Mesothelial cell of epicardium (in vitro differentiated cells): ENCODE measurements at regions not wholly inside any gene's neighbourhood (a gene's known extent, or its start where the extent isn't known, plus 50 kb on each side); places are given as distances from the start of the nearest gene placed in this dataset.

Experiments used
- DNase-seq, 2 experiments: peaks; one replicate each; pipeline ENCODE4 v3.0.0; 2021; ENCODE audit warnings: low spot score in 2 of 2; ENCODE audit not compliant: unreplicated experiment in 2 of 2
- H3K27ac Mint-ChIP-seq: 2 replicates; pipeline ENCODE4 v1.8.0; 2021; ENCODE audit warnings: mixed read lengths
- H3K27me3 Mint-ChIP-seq: 2 replicates; pipeline ENCODE4 v1.8.0; 2021; ENCODE audit warnings: low read depth, mixed read lengths
- H3K36me3 Mint-ChIP-seq: 2 replicates; pipeline ENCODE4 v1.8.0; 2021; ENCODE audit warnings: mixed read lengths
- H3K4me1 Mint-ChIP-seq: 2 replicates; pipeline ENCODE4 v1.8.0; 2021; ENCODE audit warnings: mixed read lengths
- H3K4me3 Mint-ChIP-seq: 2 replicates; pipeline ENCODE4 v1.8.0; 2021; ENCODE audit warnings: mild to moderate bottlenecking, moderate library complexity, mixed read lengths
- H3K9me3 Mint-ChIP-seq: 2 replicates; pipeline ENCODE4 v1.8.0; 2021; ENCODE audit warnings: mixed read lengths
- TF ChIP-seq, protein P1 (sequence below): fragments of 200-600 bp; sonication (generic); IDR thresholded peaks from one replicate; pipeline ENCODE4 v1.5.0; 2021; ENCODE audit warnings: antibody characterized with exemption; ENCODE audit not compliant: unreplicated experiment

DNA sequence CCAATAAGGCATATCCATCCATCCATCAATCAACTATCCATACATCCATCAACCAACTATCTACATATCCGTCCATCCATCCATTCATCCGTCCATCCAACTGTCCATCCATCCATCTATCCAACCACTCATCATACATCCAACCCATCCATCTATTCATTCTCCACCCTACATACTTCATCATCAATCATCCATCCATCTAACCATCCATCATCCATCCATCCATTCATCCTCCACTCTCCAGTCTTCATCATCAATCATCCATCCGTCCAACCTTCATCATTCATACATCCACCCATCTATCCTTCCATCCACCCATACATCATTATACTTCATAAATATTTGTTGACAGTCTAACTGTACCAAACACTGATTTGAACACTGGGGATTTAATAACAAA is 231.3 kb upstream of the DAB1 start:
- H3K27ac Mint-ChIP-seq: no peak overlapping the region
- H3K27me3 Mint-ChIP-seq: peaks cover 6% of the 10 kb centered on the region
- H3K36me3 Mint-ChIP-seq: no peaks in the 10 kb centered on the region
- H3K9me3 Mint-ChIP-seq: peaks cover 4% of the 10 kb centered on the region
- H3K4me3 Mint-ChIP-seq: no peak overlapping the region
- H3K4me1 Mint-ChIP-seq: no peaks in the 10 kb centered on the region
- no peak for DNase-seq
- TF ChIP-seq, protein P1, sequence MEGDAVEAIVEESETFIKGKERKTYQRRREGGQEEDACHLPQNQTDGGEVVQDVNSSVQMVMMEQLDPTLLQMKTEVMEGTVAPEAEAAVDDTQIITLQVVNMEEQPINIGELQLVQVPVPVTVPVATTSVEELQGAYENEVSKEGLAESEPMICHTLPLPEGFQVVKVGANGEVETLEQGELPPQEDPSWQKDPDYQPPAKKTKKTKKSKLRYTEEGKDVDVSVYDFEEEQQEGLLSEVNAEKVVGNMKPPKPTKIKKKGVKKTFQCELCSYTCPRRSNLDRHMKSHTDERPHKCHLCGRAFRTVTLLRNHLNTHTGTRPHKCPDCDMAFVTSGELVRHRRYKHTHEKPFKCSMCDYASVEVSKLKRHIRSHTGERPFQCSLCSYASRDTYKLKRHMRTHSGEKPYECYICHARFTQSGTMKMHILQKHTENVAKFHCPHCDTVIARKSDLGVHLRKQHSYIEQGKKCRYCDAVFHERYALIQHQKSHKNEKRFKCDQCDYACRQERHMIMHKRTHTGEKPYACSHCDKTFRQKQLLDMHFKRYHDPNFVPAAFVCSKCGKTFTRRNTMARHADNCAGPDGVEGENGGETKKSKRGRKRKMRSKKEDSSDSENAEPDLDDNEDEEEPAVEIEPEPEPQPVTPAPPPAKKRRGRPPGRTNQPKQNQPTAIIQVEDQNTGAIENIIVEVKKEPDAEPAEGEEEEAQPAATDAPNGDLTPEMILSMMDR: no peak

DNA sequence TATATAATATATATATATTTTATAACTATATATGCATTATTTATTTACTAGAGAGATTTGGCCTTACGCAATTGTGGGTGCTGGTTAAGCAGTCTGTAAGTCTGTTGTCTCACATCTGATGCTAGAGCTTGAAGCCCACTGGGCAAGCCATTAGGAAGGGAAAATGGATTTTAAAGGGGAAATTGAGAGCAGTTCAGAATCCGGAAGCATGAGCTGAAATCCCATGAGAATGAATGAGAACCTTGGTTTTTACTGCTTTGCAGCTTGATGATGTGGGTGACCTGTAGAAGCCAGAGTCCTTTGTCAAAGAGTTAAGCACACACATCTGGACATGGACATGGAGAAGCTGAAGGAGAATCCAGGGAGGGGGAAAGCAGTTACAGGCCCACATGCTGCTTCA is 220.8 kb upstream of the DAB1 start:
- peaks cover 47% of the 10 kb centered on the region for H3K27me3 Mint-ChIP-seq
- DNase-seq: no peak
- H3K36me3 Mint-ChIP-seq: no peaks in the 10 kb centered on the region
- no peaks in the 10 kb centered on the region for H3K9me3 Mint-ChIP-seq
- TF ChIP-seq, protein P1: no peak
- H3K27ac Mint-ChIP-seq: no peak overlapping the region
- H3K4me1 Mint-ChIP-seq: no peaks in the 10 kb centered on the region
- H3K4me3 Mint-ChIP-seq: no peak overlapping the region

DNA sequence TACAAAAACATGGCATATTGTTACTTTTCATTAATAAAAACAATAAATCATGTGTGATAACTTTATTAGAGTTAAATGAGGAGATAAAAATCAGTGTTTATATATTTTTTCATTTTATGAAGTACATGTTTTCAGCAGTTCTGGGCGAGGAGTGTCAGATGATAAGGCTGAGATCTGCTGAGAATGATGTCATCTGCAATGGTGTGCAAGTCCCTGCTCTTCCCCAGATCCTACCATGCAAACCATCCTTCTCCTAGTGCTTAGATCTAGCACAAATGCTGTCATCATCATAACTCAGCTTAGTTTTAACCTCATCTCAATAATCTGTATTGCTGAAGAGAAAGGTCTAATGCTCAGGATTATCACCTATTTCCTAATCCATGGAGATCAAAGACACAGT is 214.4 kb upstream of the DAB1 start:
- DNase-seq: no peak
- peaks cover 30% of the 10 kb centered on the region for H3K27me3 Mint-ChIP-seq
- H3K4me1 Mint-ChIP-seq: no peaks in the 10 kb centered on the region
- H3K4me3 Mint-ChIP-seq: no peak overlapping the region
- TF ChIP-seq, protein P1: no peak
- H3K27ac Mint-ChIP-seq: no peak overlapping the region
- H3K9me3 Mint-ChIP-seq: no peaks in the 10 kb centered on the region
- no peaks in the 10 kb centered on the region for H3K36me3 Mint-ChIP-seq

DNA sequence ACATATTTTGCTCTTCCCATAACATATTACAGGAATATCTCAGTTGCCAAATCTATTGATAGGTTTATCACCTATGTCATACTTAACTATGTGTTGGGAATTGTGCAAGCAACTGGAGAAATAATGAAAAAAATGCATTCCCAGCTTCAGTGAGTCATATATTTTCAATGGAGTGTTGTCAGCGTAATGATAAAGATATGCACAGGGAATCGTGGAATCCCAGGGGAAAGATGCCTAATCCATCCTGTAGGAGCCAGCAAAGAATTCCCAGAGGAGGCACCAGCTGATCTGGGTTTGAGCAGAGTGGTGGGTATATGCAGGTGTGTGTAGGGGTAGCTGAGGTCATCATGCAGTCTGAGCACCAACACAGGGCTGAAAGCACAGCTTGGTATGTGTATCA is 213.3 kb upstream of the DAB1 start:
- no peak overlapping the region for H3K4me3 Mint-ChIP-seq
- no peak overlapping the region for H3K27ac Mint-ChIP-seq
- H3K4me1 Mint-ChIP-seq: no peaks in the 10 kb centered on the region
- no peaks in the 10 kb centered on the region for H3K36me3 Mint-ChIP-seq
- no peaks in the 10 kb centered on the region for H3K9me3 Mint-ChIP-seq
- peaks cover 21% of the 10 kb centered on the region for H3K27me3 Mint-ChIP-seq
- TF ChIP-seq, protein P1: no peak
- DNase-seq: no peak

DNA sequence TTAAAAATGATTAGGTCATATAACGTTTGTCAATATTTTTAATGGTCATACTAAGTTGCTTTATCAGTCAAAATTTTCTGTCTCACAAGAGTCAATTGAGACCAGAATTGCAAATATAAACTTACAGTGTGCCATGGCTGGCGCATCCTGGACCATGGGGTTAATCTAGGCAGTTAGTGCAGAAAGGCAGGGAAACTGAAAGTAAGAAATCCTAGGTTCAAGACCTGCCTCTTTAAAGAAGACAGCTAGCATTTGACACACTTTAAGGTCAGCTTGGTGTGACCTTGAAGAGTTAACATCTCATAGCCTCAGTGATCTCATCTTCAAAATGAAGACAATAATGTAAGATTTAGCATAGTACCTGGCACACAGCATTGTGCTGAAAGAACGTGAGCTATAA is 210.0 kb upstream of the DAB1 start:
- no peak for DNase-seq
- H3K4me1 Mint-ChIP-seq: no peaks in the 10 kb centered on the region

More for the DNA sequence above, 210.0 kb upstream of the DAB1 start:
- Mint-ChIP-seq H3K27ac (no peak overlapping the region), H3K36me3 (no peaks in the 10 kb centered on the region), H3K9me3 (no peaks in the 10 kb centered on the region), H3K4me3 (no peak overlapping the region), H3K27me3 (peaks cover 12% of the 10 kb centered on the region)
- TF ChIP-seq, protein P1: no peak
